Choroid plexus epithelial cell (primary cell): ENCODE measurements at regions not wholly inside any gene's neighbourhood (a gene's known extent, or its start where the extent isn't known, plus 50 kb on each side); places are given as distances from the start of the nearest gene placed in this dataset.

ENCODE experiments used
- DNase-seq: peaks from one replicate; pipeline ENCODE4 v3.0.0-alpha.2; 2010; ENCODE audit warnings: low read depth
- H3K4me3 ChIP-seq: 2 replicates; pipeline ENCODE4 v1.5.1; 2011; ENCODE audit warnings: low read depth, mild to moderate bottlenecking, control low read depth, low read length, moderate library complexity
- TF ChIP-seq, protein P1 (sequence below): conservative IDR thresholded peaks from 2 replicates; pipeline ENCODE4 v1.5.1; 2011; ENCODE audit warnings: low read depth, mild to moderate bottlenecking, control low read depth, inconsistent platforms, low read length, moderate library complexity

- no peak overlapping the region for H3K4me3 ChIP-seq
- TF ChIP-seq, protein P1, sequence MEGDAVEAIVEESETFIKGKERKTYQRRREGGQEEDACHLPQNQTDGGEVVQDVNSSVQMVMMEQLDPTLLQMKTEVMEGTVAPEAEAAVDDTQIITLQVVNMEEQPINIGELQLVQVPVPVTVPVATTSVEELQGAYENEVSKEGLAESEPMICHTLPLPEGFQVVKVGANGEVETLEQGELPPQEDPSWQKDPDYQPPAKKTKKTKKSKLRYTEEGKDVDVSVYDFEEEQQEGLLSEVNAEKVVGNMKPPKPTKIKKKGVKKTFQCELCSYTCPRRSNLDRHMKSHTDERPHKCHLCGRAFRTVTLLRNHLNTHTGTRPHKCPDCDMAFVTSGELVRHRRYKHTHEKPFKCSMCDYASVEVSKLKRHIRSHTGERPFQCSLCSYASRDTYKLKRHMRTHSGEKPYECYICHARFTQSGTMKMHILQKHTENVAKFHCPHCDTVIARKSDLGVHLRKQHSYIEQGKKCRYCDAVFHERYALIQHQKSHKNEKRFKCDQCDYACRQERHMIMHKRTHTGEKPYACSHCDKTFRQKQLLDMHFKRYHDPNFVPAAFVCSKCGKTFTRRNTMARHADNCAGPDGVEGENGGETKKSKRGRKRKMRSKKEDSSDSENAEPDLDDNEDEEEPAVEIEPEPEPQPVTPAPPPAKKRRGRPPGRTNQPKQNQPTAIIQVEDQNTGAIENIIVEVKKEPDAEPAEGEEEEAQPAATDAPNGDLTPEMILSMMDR, result no peak
- DNase-seq, result no peak
Observed at GRCh38 chr6:140101367-140101766, 726.9 kb upstream of the CITED2 start.

- TF ChIP-seq, protein P1, result no peak
- no peak for DNase-seq
- H3K4me3 ChIP-seq, result no peak overlapping the region
Observed at GRCh38 chr6:140095532-140095931, 721.1 kb upstream of the CITED2 start.

- TF ChIP-seq, protein P1, result no peak
- DNase-seq, result no peak
- H3K4me3 ChIP-seq, result no peak overlapping the region
Observed at GRCh38 chr6:140091895-140092294, 717.4 kb upstream of the CITED2 start.

DNA sequence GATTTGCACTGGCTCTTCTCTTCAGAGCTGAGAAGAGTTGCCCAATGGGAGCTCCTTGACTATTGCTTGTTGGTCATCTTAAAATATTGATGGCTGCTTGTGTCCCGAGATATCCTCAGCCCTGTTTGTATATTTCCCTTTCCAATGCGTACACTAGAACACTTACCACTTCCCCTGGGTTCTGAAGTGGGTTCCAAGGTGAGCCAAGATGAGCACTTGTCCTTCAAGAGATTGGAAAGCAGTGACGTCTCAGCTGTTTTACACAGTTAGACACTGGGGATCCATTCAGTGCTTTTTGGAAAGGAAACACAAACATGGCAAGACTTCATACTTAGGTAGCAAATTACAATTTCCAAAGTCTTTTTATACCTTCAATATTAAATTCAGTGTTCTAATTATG lies 716.4 kb upstream of the CITED2 start:
- no peak overlapping the region for H3K4me3 ChIP-seq
- TF ChIP-seq, protein P1, result no peak
- DNase-seq, result no peak

- no peak for DNase-seq
- no peak overlapping the region for H3K4me3 ChIP-seq
- TF ChIP-seq, protein P1, result no peak
Observed at GRCh38 chr6:140083375-140083774, 708.9 kb upstream of the CITED2 start.

DNA sequence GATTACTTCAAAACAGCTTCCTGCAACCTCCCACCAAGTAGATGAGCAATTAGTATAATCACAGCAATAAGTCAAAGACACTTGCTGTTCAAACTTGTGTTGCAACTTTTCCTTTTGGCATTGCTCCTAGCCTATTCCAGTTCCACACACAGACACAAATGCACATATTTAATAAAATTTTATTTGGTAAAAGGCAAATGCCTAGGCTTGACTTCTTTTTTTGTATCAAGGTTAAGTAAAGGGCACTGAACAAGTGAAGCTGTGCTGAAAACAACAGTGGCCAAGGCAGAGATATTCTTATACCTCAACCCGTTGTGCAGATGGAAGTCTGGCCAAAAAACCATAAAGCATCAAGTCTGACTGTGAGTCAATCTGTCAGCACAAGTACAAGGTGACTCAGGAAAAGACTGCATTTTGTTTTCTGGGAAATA lies 708.4 kb upstream of the CITED2 start:
- TF ChIP-seq, protein P1, result no peak
- H3K4me3 ChIP-seq, result no peak overlapping the region
- peak; percentile 85 for DNase-seq

- no peak overlapping the region for H3K4me3 ChIP-seq
- TF ChIP-seq, protein P1, result no peak
- DNase-seq, result peak; percentile 98
Observed at GRCh38 chr6:140079328-140079727, 704.9 kb upstream of the CITED2 start.
